Large intestine (tissue), 3 donors: ENCODE measurements at regions not wholly inside any gene's neighbourhood (a gene's known extent, or its start where the extent isn't known, plus 50 kb on each side); places are given as distances from the start of the nearest gene placed in this dataset.

ENCODE experiments used
- DNase-seq, 2 donors: peaks; one replicate each; pipeline versions ENCODE4 v3.0.0 to v3.0.0-alpha.2; 2013
- H3K27ac ChIP-seq: one replicate; pipeline ENCODE4 v1.5.1; 2013; ENCODE audit warnings: low read length
- H3K27me3 ChIP-seq: 2 replicates; pipeline ENCODE4 v1.6.1; 2013; ENCODE audit warnings: low read length; ENCODE audit not compliant: control insufficient read depth, insufficient read depth
- H3K36me3 ChIP-seq: 2 replicates; pipeline ENCODE4 v1.6.1; 2013; ENCODE audit warnings: low read length; ENCODE audit not compliant: control insufficient read depth, insufficient read depth
- H3K4me1 ChIP-seq: one replicate; pipeline ENCODE4 v1.6.1; 2013; ENCODE audit warnings: low read length; ENCODE audit not compliant: control insufficient read depth, insufficient read depth
- H3K4me3 ChIP-seq: one replicate; pipeline ENCODE4 v1.5.1; 2013; ENCODE audit warnings: low read length
- H3K9me3 ChIP-seq: one replicate; pipeline ENCODE4 v1.6.1; 2013; ENCODE audit warnings: mild to moderate bottlenecking, low read depth, low read length, moderate library complexity; ENCODE audit not compliant: control insufficient read depth
- WGBS: methylation state at CpG from one replicate; pipeline ENCODE4 v1.1.5; 2013; ENCODE audit warnings: low lambda C conversion rate; ENCODE audit not compliant: insufficient coverage; 5-methylcytosine and 5-hydroxymethylcytosine counted together

DNA sequence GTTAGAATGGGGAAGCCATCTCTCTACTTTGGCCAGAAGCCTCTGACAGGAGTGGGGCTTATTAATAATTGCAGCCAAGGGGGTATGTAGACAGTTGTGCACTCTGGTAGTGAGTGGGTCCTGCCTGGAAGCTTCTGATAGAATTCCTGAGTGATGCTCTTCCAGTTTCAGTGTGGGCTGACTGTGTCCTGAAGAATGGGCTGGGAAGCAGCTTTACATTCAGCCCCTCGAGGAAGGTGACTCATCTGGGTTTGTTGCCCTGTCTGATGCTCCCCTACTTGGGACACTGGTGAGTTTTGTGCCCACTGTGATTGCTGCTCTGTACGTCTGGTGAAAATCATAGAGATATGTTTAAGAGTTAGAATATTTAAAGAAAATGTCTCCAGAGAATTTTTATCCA lies 444.7 kb upstream of the RBMS3 start:
- Histone ChIP-seq H3K27me3 (no peaks in the 10 kb centered on the region), H3K27ac (no peak overlapping the region), H3K4me1 (no peaks in the 10 kb centered on the region), H3K36me3 (no peaks in the 10 kb centered on the region), H3K9me3 (no peaks in the 10 kb centered on the region), H3K4me3 (no peak overlapping the region)
- WGBS = no CpG with 5 or more reads among the region's 2 CpGs
- no peak for DNase-seq

- H3K36me3 ChIP-seq = no peaks in the 10 kb centered on the region
- H3K9me3 ChIP-seq = no peaks in the 10 kb centered on the region
- no CpG with 5 or more reads among the region's 1 CpG for WGBS
- no peaks in the 10 kb centered on the region for H3K4me1 ChIP-seq
- H3K27ac ChIP-seq = no peak overlapping the region
- DNase-seq = no peak
- no peaks in the 10 kb centered on the region for H3K27me3 ChIP-seq
- no peak overlapping the region for H3K4me3 ChIP-seq
These were observed 439.9 kb upstream of the RBMS3 start for GRCh38 chr3:28840976-28841376.

DNA sequence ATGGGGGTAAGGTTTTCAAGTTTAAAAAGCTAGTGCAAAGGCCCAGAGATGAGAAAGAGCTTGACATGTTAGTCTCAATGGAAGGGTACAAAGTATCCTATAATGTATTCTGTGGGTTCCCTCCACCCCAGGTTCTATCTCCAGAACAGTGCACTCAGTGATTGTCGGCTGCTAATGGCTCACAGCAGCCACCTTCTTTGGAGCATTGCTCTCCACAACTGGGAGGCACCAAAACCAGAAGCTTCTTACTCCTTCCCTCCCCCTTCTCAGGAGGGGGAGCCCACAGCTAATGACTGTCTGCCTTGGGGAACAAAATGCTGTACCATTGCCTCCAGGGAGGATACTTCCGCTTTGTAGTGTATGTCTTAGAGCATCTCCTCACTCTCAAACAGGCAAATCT lies 439.4 kb upstream of the RBMS3 start:
- Histone ChIP-seq H3K27ac (no peak overlapping the region), H3K4me3 (no peak overlapping the region), H3K9me3 (no peaks in the 10 kb centered on the region), H3K36me3 (no peaks in the 10 kb centered on the region), H3K27me3 (no peaks in the 10 kb centered on the region), H3K4me1 (no peaks in the 10 kb centered on the region)
- no peak for DNase-seq
- WGBS = no CpG with 5 or more reads among the region's 2 CpGs

GRCh38 chr3:28844298-28845005 lies 436.4 kb upstream of the RBMS3 start:
- Histone ChIP-seq H3K27ac (no peak overlapping the region), H3K4me3 (no peak overlapping the region), H3K27me3 (no peaks in the 10 kb centered on the region), H3K4me1 (no peaks in the 10 kb centered on the region), H3K9me3 (no peaks in the 10 kb centered on the region), H3K36me3 (no peaks in the 10 kb centered on the region)
- WGBS = 96% methylated on average over 6 of the region's 12 CpGs
- no peak for DNase-seq

DNA sequence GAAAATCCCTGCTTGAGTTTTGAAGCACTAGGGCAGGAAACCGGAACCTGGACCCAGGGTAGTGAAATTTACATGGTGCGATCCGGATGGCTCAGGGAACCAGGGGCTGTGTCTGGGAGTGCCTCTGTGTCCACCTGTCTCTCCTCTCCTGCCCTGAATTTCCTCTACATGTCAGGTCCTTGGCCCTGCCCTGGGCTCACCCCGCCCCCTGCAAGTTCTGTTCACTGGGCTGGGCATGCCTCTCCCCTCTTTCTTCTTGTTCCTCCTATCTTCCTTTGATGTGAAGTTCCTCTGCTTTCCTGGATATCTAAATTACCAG lies 435.9 kb upstream of the RBMS3 start:
- H3K27me3 ChIP-seq = no peaks in the 10 kb centered on the region

GRCh38 chr3:28846971-28847478 lies 433.8 kb upstream of the RBMS3 start:
- Histone ChIP-seq H3K9me3 (no peaks in the 10 kb centered on the region), H3K27me3 (no peaks in the 10 kb centered on the region), H3K4me3 (no peak overlapping the region), H3K27ac (no peak overlapping the region), H3K4me1 (no peaks in the 10 kb centered on the region), H3K36me3 (no peaks in the 10 kb centered on the region)
- 60% methylated on average over 1 of the region's 14 CpGs for WGBS
- no peak for DNase-seq

More for the DNA sequence above, 435.9 kb upstream of the RBMS3 start:
- H3K27ac ChIP-seq = no peak overlapping the region
- no peak overlapping the region for H3K4me3 ChIP-seq
- no peaks in the 10 kb centered on the region for H3K4me1 ChIP-seq
- no CpG with 5 or more reads among the region's 4 CpGs for WGBS
- H3K36me3 ChIP-seq = no peaks in the 10 kb centered on the region
- H3K9me3 ChIP-seq = no peaks in the 10 kb centered on the region
- no peak for DNase-seq

DNA sequence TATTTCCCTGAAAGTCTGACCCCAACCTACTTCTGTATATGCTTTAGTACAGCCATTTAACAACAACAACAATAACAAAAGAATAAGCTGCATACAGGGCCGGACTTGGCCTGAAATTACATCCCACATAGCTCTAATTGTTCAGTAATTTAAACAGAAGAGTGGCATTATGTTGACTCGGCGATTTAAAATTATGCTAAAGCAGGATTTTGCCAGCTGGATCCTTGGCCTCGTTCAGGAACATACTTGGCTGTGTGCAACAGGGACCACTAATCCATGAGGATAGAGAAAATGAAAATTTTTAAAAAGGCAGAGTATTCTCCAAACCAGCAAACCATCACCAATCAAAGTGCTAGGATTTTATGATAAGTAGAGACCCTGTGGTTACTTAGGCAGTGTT lies 433.1 kb upstream of the RBMS3 start:
- Histone ChIP-seq H3K4me1 (no peaks in the 10 kb centered on the region), H3K9me3 (no peaks in the 10 kb centered on the region), H3K4me3 (no peak overlapping the region), H3K27me3 (no peaks in the 10 kb centered on the region), H3K36me3 (no peaks in the 10 kb centered on the region), H3K27ac (no peak overlapping the region)
- DNase-seq = no peak
- WGBS = no CpG with 5 or more reads among the region's 4 CpGs

DNA sequence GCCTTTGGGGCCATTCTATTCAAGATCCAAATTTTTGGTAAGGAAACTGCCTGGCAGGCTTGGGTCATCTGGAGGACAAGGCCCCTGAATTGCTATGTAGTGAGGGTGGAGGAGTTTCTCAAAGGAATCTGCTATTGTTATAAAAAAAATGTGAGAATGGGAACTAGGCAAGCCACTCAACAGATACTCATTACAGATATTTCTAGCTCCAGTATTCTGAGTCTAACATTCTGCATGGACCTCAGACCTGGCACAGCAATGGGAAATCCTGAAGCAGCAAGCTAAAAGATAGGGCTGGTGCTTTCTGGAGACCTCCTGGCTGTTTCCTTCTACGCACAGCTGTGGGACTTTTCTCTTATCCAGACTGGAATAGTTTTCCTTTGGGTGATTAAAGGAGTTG lies 430.7 kb upstream of the RBMS3 start:
- Histone ChIP-seq H3K4me1 (no peaks in the 10 kb centered on the region), H3K27me3 (no peaks in the 10 kb centered on the region), H3K36me3 (no peaks in the 10 kb centered on the region), H3K4me3 (no peak overlapping the region), H3K9me3 (no peaks in the 10 kb centered on the region), H3K27ac (no peak overlapping the region)
- no CpG with 5 or more reads among the region's 1 CpG for WGBS
- DNase-seq = no peak

- Histone ChIP-seq H3K27ac (no peak overlapping the region), H3K36me3 (no peaks in the 10 kb centered on the region), H3K4me1 (no peaks in the 10 kb centered on the region), H3K4me3 (no peak overlapping the region), H3K9me3 (no peaks in the 10 kb centered on the region), H3K27me3 (no peaks in the 10 kb centered on the region)
- DNase-seq = no peak
- no CpG with 5 or more reads among the region's 1 CpG for WGBS
These were observed 427.0 kb upstream of the RBMS3 start for GRCh38 chr3:28853830-28854229.

- no peak overlapping the region for H3K4me3 ChIP-seq
- no peak overlapping the region for H3K27ac ChIP-seq
- H3K36me3 ChIP-seq = no peaks in the 10 kb centered on the region
- no peaks in the 10 kb centered on the region for H3K4me1 ChIP-seq
- no peaks in the 10 kb centered on the region for H3K27me3 ChIP-seq
- 83% methylated on average over 2 of the region's 3 CpGs for WGBS
- DNase-seq = no peak
- H3K9me3 ChIP-seq = no peaks in the 10 kb centered on the region
These were observed 424.1 kb upstream of the RBMS3 start for GRCh38 chr3:28856796-28857195.

DNA sequence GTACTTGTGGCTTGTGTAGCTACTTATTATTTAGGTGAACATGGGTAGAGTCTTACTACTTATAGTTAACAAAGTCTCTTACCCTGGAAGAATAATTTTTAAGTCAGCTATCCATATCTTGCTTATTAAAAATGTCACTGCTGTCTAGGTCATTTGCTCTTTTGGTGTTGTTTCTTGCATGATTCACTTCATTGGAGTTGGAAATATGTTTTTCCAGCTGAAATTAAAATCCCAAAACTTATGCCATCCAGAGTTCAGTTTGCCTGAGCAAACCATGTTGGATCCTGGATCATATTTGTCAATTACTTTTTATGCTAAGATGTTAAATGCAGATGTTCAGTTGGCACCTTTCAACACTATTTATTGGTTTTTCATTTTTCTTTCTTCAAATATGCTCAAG lies 421.0 kb upstream of the RBMS3 start:
- no peaks in the 10 kb centered on the region for H3K36me3 ChIP-seq
- no peak overlapping the region for H3K4me3 ChIP-seq
- no peak overlapping the region for H3K27ac ChIP-seq
- DNase-seq = no peak
- no peaks in the 10 kb centered on the region for H3K27me3 ChIP-seq
- H3K4me1 ChIP-seq = no peaks in the 10 kb centered on the region
- no peaks in the 10 kb centered on the region for H3K9me3 ChIP-seq
